CD4-positive, alpha-beta T cell (primary cell): ENCODE measurements at regions not wholly inside any gene's neighbourhood (a gene's known extent, or its start where the extent isn't known, plus 50 kb on each side); places are given as distances from the start of the nearest gene placed in this dataset.

ENCODE experiments used
- ATAC-seq: fragments of 200-7000 bp; cut with Tn5 transposase; one replicate; pipeline ENCODE4 v1.10.0; 2022; ENCODE audit warnings: mild to moderate bottlenecking; ENCODE audit not compliant: poor library complexity
- CTCF ChIA-PET: fragments of 350-600 bp; sonication (Branson Sonifier 250); formaldehyde crosslinking; loops from one replicate; lab custom pipeline; 2021; ENCODE audit warnings: antibody characterized with exemption, inconsistent platforms; lab: Charles Lee
- POLR2A ChIA-PET: fragments of 350-600 bp; sonication (Branson Sonifier 250); formaldehyde crosslinking; loops from one replicate; lab custom pipeline; 2021; ENCODE audit warnings: antibody characterized with exemption, inconsistent platforms; lab: Charles Lee
- DNase-seq, 14 experiments: peaks; one replicate each; pipeline ENCODE4 v3.0.0-alpha.2; 2013 to 2020; ENCODE audit warnings: mixed read lengths in 2 of 14
- H3K27ac ChIP-seq, 2 donors: one replicate each; pipeline versions ENCODE4 v1.5.1 to v1.7.0; 2013; ENCODE audit warnings: low read length in 2 of 2, low read depth in 1 of 2, mild to moderate bottlenecking in 1 of 2
- H3K27me3 ChIP-seq, 2 experiments: 1 replicate in 1 of 2; 2 replicates in 1 of 2; pipeline versions ENCODE4 v1.6.1 to v1.7.0; 2013; ENCODE audit warnings: low read length in 2 of 2, control low read depth in 1 of 2, mild to moderate bottlenecking in 1 of 2, moderate library complexity in 1 of 2; ENCODE audit not compliant: insufficient read depth in 2 of 2, control insufficient read depth in 1 of 2
- H3K36me3 ChIP-seq: one replicate; pipeline ENCODE4 v1.6.1; 2013; ENCODE audit warnings: low read length, control low read depth; ENCODE audit not compliant: insufficient read depth
- H3K4me1 ChIP-seq: one replicate; pipeline ENCODE4 v1.6.1; 2013; ENCODE audit warnings: low read length, control low read depth; ENCODE audit not compliant: insufficient read depth
- H3K4me3 ChIP-seq: one replicate; pipeline ENCODE4 v1.5.1; 2013; ENCODE audit warnings: mild to moderate bottlenecking, low read length, moderate library complexity
- H3K9me3 ChIP-seq, 2 experiments: 1 replicate in 1 of 2; 2 replicates in 1 of 2; pipeline versions ENCODE4 v1.6.1 to v1.7.0; 2013; ENCODE audit warnings: low read length in 2 of 2, mild to moderate bottlenecking in 2 of 2, control low read depth in 1 of 2, moderate library complexity in 1 of 2; ENCODE audit not compliant: control insufficient read depth in 1 of 2, insufficient read depth in 1 of 2
- H3K27ac Mint-ChIP-seq: one replicate; pipeline ENCODE4 v1.8.0; 2020; ENCODE audit warnings: mixed read lengths
- H3K27me3 Mint-ChIP-seq: one replicate; pipeline ENCODE4 v1.8.0; 2021; ENCODE audit warnings: mixed read lengths
- H3K36me3 Mint-ChIP-seq: one replicate; pipeline ENCODE4 v1.8.0; 2021; ENCODE audit warnings: low read depth, mixed read lengths
- H3K4me1 Mint-ChIP-seq: one replicate; pipeline ENCODE4 v1.8.0; 2021; ENCODE audit warnings: low read depth, mixed read lengths
- H3K4me3 Mint-ChIP-seq: one replicate; pipeline ENCODE4 v1.8.0; 2020; ENCODE audit warnings: mild to moderate bottlenecking, mixed read lengths
- H3K9me3 Mint-ChIP-seq: one replicate; pipeline ENCODE4 v1.8.0; 2020; ENCODE audit warnings: mixed read lengths
- CTCF ChIP-seq: fragments of 200-600 bp; IDR thresholded peaks from one replicate; pipeline ENCODE4 v1.8.0; 2022; ENCODE audit warnings: antibody characterized with exemption, mild to moderate bottlenecking
- intact Hi-C, 2 experiments: fragments of 100-400 bp; cut with DNase I in 1 of 2; cut with micrococcal nuclease in 1 of 2; formaldehyde crosslinking; loops; one replicate each; pipeline versions ENCODE4 v1.15.1 to v1.9.0; 2023 to 2025; cut with DNase I, micrococcal nuclease

GRCh38 chr17:55983096-55983495, 170.2 kb upstream of the ANKFN1 start:
- ChIA-PET POLR2A (no interaction called here), CTCF (no interaction called here)
- Mint-ChIP-seq H3K4me3 (no peak overlapping the region), H3K27ac (no peak overlapping the region), H3K27me3 (no peaks in the 10 kb centered on the region), H3K9me3 (no peaks in the 10 kb centered on the region), H3K36me3 (no peaks in the 10 kb centered on the region), H3K4me1 (no peaks in the 10 kb centered on the region)
- ATAC-seq (no peak), DNase-seq (no peak)
- no peak overlapping the region for H3K27ac ChIP-seq
- TF ChIP-seq CTCF, result no peak
- no peaks in the 10 kb centered on the region for H3K4me1 ChIP-seq
- intact Hi-C loops, result no loop called here
- no peaks in the 10 kb centered on the region for H3K27me3 ChIP-seq
- H3K4me3 ChIP-seq, result no peak overlapping the region
- no peaks in the 10 kb centered on the region for H3K9me3 ChIP-seq
- H3K36me3 ChIP-seq, result no peaks in the 10 kb centered on the region

DNA sequence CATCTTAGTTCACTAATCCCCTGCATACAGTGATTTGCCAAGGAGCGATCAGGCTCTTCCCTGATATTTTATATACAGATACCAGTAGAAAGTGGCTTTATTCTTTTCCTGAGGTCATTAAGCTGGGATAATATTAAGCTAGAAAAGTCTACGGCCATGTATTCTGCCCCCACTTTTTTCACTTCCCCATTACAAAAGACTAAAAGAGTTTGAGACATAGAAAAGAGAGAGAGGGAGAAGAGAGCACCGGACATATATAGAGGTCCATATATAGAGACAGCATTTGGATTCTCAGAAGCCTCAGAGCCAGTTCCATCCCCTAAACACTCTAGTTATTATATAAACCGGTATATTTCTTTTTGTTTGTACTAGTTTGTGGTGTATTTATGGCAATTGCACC, 166.5 kb upstream of the ANKFN1 start:
- no peaks in the 10 kb centered on the region for H3K9me3 Mint-ChIP-seq
- no peaks in the 10 kb centered on the region for H3K36me3 Mint-ChIP-seq
- Histone ChIP-seq H3K27ac (no peak overlapping the region), H3K9me3 (peaks cover 0 to 6% of the 10 kb centered on the region in 2 experiments), H3K4me3 (no peak overlapping the region), H3K27me3 (peaks cover 0 to 3% of the 10 kb centered on the region in 2 experiments), H3K4me1 (no peaks in the 10 kb centered on the region), H3K36me3 (no peaks in the 10 kb centered on the region)
- intact Hi-C loops, result no loop called here
- no peak for ATAC-seq
- H3K27ac Mint-ChIP-seq, result no peak overlapping the region
- TF ChIP-seq CTCF, result no peak
- H3K4me1 Mint-ChIP-seq, result no peaks in the 10 kb centered on the region
- POLR2A ChIA-PET, result no interaction called here
- H3K4me3 Mint-ChIP-seq, result no peak overlapping the region
- CTCF ChIA-PET, result no interaction called here
- no peak for DNase-seq
- H3K27me3 Mint-ChIP-seq, result no peaks in the 10 kb centered on the region

DNA sequence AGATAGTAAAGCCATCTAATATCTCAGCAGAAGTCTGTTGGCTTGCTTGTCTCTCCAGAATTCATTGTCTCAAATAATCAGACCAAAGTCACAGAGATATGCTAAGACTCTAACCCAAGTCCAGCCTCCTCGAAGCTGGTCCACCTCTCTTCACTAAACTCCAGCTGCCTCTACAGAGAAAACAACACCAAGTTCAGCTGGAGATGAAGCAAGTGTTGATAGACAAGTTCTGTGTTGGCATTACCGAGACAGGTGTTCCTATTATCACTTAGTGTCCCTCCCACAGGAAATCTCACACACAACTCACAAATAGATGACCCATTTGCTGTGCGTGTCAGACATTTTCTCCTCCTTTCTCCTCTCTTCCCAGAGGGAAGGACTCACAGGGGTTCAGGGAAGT, 164.4 kb upstream of the ANKFN1 start:
- no peak overlapping the region for H3K4me3 ChIP-seq
- H3K9me3 ChIP-seq, result peaks cover 9 to 13% of the 10 kb centered on the region in 2 experiments
- CTCF ChIA-PET, result no interaction called here
- Mint-ChIP-seq H3K27me3 (no peaks in the 10 kb centered on the region), H3K27ac (no peak overlapping the region), H3K36me3 (no peaks in the 10 kb centered on the region), H3K4me3 (no peak overlapping the region), H3K9me3 (no peaks in the 10 kb centered on the region), H3K4me1 (no peaks in the 10 kb centered on the region)
- no peaks in the 10 kb centered on the region for H3K4me1 ChIP-seq
- DNase-seq, result no peak
- no peak for ATAC-seq
- intact Hi-C loops, result no loop called here
- H3K27ac ChIP-seq, result no peak overlapping the region
- H3K27me3 ChIP-seq, result peaks cover 0 to 3% of the 10 kb centered on the region in 2 experiments
- no peaks in the 10 kb centered on the region for H3K36me3 ChIP-seq
- TF ChIP-seq CTCF, result no peak
- POLR2A ChIA-PET, result no interaction called here
